HG03139 (cell line): ENCODE measurements at regions not wholly inside any gene's neighbourhood (a gene's known extent, or its start where the extent isn't known, plus 50 kb on each side); places are given as distances from the start of the nearest gene placed in this dataset.

Experiments
- ATAC-seq: cut with Tn5 transposase; IDR thresholded peaks from one replicate; pipeline ENCODE4 v1.9.1; 2021; ENCODE audit not compliant: unreplicated experiment

- no peak for ATAC-seq
Observed at GRCh38 chr2:15856318-15856717, 84.0 kb upstream of the MYCN start.

DNA sequence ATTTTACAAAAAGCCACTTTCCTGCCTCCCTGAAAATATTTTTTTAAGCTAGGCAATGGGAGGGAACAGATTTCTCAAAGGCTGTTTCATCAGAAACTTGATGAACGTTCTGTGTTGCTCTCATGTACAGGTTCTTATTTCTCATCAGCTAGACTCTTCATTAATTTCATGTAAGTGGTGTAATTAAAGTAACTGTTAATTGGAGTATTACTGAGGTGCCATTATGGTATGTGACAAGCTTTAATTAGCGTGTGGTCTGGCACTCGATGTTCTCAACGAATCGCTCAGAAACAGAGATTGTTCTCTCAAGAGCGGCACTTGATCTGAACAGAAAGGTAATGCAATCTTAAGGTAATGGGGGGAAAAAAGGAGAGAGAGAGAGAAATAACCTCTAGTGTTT lies 81.9 kb upstream of the MYCN start:
- ATAC-seq, result no peak

- no peak for ATAC-seq
Observed at GRCh38 chr2:15860051-15860663, 80.2 kb upstream of the MYCN start.

DNA sequence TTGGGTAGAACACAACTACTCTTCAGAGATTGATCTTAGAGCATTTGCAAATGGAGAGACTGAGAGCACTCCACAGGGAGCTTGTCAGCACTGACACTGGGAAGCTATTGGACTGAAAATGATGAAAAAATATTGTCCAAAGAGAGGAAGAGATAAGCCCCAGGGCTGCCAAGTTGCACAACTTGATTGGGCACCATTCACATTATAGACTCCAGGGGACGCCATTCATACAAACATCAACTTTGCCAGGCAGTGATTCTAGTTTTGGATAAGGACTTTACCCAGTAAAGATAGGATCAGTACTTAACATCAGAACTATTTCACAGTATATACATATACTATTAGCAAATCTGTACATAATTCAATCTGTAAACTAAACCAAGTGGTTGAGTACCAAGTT lies 79.6 kb upstream of the MYCN start:
- ATAC-seq, result no peak

DNA sequence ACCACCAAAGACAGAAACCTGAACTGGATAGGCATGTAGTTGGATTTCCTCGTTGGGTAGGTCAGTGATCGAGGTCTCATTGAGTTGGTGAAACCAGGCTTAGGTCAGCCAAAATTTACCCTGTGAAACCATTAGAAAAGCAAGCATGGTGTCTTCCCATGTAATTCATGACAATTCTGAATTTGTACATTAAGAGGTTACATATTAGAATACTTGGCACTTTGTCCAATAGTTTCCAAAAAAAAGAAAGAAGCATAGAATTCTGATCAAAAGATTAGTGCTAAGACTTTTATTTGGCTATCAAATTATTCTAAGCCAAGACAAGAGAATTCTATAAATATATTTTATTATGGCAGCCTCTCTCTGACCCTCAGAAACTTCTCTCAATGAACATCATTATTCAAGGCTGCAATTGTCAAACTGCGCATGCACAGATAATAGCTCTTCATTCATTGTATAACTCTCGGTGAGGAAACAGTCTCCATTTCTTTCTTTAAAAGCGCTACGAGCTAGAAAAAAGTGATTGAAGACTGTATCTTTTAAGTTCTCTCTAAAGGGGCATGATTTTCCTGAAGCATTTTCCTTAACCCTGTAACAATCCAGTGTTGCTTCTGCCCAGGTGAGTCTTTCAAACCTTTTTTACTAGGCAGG lies 79.1 kb upstream of the MYCN start:
- ATAC-seq, result no peak

DNA sequence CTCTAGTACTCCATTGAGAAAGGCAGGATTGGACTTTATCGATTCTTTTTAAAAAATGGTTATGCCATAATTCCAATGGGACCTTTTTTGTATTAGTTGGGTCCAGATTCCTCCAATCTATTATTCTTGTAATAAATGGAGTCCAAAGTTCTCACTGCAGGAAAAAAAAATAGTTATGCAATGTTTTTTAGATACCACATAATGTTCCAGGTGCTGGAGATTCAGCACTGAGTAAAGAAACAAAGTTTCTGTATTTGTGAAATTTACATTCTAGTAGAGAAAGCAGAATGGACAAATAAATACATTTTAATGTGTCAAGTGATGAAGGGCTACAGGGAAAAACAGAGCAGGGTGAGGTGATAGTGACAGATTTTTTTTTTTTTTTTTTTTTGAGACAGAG lies 78.5 kb upstream of the MYCN start:
- ATAC-seq, result no peak

DNA sequence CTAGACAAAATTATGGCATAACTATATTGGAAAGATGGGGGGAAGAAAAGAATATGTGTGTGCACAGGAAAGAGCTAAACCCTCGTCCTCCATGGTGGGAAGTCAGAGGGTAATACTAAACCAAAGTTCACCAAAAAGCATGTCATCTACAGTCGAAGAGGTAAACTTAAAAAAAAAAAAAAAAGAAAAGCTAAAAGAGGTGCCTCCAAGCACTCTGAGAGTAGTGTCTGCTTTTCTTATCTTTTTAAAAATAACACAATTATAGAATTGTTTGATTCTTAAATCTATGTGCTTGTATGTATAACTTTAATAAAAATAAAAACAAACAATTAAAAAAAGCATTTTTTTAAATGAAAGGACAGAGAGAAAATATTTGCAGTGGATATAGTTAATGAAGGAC lies 77.3 kb upstream of the MYCN start:
- ATAC-seq, result no peak

- ATAC-seq, result no peak
Observed at GRCh38 chr2:15863494-15864175, 76.7 kb upstream of the MYCN start.

DNA sequence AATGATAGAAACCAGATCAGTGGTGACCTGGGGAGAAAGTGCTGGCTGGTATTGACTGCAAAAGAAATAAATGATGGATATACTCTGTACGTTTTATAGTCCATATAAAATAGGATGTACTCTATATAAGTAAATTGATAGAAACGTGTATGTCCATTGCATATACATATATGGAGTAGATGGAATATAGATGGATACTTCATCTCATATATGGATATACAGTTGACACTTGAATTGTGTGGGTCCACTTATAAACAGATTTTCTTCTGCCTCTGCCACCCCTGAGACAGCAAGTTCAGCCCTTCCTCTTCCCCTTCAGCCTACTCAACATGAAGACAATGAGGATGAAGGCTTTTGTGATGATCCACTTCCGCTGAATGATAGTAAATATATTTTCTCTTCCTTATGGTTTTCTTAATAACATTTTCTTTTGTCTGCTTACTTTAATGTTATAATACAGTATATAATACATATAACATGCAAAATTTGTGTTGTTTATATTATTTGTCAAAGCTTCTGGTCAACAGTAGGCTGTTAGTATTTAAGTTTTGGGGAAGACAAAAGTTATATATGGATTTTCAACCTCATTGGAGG lies 76.1 kb upstream of the MYCN start:
- no peak for ATAC-seq

DNA sequence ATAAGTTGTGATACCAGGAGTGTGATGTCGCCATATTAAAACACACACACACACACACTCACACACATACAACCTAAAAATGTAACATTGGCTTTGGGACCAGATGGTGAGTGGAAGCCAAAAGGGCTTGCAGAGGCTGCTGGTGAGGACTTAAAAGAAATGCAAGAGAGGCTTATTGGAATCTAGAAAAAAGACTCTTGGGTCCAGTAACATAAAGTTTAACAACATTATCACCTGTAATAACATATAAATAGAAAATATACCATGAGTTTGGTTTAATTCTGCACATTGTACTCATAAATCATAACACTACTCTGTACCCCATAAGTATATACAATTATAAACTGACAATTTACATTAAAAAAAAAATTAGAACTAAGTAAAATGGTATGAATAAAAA lies 74.4 kb upstream of the MYCN start:
- ATAC-seq, result no peak

DNA sequence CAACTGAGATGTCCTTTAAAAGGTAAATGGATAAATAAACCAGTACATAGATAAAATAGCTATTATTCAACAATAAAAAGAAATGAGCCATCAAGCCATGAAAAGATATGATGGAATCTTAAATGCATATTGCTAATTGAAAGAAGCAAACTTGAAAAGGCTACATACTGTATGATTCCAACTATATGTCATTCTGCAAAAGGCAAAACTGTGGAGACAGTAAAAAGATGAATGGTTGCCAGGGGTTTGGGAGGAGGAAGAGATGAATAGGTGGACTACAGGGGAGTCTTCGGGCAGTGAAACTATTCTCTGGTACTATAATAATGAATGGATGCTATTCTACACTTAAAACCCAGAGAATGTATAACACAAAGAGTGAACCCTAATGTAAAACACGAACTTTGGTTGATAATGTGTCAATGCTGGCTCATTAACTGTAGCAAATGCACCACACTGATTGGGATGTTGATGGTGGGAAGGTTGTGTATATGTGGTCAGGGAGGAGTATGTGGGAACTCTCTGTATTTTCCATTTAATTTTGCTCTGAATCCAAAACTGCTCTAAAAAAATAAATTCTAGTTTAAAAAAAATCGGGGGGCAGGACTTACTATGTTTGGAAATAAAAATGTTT lies 73.7 kb upstream of the MYCN start:
- no peak for ATAC-seq

- no peak for ATAC-seq
Observed at GRCh38 chr2:15867194-15868171, 72.9 kb upstream of the MYCN start.

DNA sequence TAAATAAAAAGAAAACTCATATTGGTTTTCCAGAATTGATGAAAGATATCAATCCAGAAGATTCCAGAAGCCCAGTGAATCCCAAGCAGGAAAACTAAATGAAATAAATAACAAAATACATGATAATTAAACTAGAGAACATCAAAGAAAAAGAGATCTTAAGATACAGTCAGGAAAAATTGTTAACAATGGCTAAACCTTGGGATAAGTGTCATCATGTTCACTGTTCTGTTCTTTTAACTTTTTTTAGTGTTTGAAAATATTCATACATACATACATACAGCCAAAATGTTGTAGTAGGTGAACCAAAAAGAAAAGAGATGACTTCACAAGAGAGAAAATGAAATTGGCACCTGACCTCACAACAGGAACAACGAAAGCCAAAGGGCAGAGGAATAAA lies 72.2 kb upstream of the MYCN start:
- no peak for ATAC-seq

DNA sequence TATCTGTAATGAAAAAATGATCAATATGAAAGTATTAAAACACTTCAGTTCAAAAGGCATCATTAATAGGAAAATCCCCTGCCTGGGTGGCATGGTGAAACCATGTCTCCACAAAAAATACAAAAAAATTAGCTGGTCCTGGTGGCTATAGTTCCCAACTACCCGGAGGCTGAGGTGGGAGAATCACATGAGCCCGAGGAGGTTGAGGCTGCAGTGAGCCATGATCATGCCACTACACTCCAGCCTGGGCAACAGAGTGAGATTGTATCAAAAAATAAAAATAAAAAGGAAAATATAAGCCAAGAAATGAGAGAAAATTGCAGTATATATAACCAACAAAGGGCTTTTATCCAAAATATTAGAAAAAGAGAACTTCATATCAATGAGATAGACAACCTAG lies 71.6 kb upstream of the MYCN start:
- ATAC-seq, result no peak

DNA sequence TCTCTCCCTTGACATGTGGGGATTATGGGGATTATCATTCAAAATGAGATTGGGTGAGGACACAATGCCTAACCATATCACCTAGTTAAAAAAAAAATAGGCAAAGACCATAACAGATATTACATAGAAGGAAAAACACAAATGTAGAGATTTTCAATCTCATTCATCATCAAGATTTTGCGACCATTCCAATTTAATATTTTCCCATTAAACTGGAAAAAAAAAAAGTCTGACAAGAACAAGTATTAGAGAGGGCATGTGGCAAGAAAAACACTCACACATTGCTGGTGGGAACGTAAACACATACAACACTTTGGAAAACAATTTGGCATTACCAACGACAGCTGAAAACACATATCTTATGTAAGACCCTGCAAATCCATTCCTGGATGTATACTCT lies 71.0 kb upstream of the MYCN start:
- ATAC-seq, result no peak

GRCh38 chr2:15869871-15870270 lies 70.5 kb upstream of the MYCN start:
- no peak for ATAC-seq

DNA sequence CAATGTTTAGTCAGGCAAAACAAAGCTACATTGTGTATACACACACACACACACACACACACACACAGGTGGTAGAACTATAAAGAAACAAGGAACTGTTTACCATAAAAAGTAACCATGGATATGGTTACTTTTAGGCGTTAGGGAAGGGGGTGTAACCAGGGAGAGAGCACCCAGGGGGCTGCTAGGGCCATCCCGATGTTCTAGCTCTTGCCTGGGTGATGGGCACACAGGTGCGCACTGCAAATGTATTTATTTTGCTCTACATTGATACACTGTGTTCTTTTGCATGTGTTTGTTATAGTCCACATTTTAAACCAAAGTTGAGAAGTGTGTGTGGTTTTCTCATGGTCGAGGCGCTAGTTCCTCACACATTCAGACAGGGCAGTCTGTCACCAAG lies 69.8 kb upstream of the MYCN start:
- ATAC-seq, result no peak

GRCh38 chr2:15871239-15871783 lies 69.0 kb upstream of the MYCN start:
- no peak for ATAC-seq

GRCh38 chr2:15872854-15873253 lies 67.5 kb upstream of the MYCN start:
- no peak for ATAC-seq

- no peak for ATAC-seq
Observed at GRCh38 chr2:15874321-15874720, 66.0 kb upstream of the MYCN start.
